ENCODE measurements at regions not wholly inside any gene's neighbourhood (a gene's known extent, or its start where the extent isn't known, plus 50 kb on each side); places are given as distances from the start of the nearest gene placed in this dataset.

- H3K36me3 ChIP-seq (ENCODE audit: control insufficient read depth, insufficient read depth, low read length): no peaks in the 10 kb centered on the region
- H3K4me3 ChIP-seq (ENCODE audit: low read depth in 2 of 2, low read length in 2 of 2): no peak overlapping the region
- no peaks in the 10 kb centered on the region for H3K4me1 ChIP-seq (ENCODE audit: control insufficient read depth, insufficient read depth, low read length)
- no peaks in the 10 kb centered on the region for H3K9me3 ChIP-seq (ENCODE audit: control insufficient read depth, insufficient read depth, low read depth, low read length)
- no TSS peak for BruUV-seq (replicated peaks)
- POLR2A ChIA-PET: no interaction called here
- TF ChIP-seq REST (IDR thresholded peaks at IDR 0.05; ENCODE audit: insufficient read depth in 1 of 2, low read depth in 2 of 2, low read length in 1 of 2) (no peak), SIN3A (IDR thresholded peaks at IDR 0.05; ENCODE audit: borderline replicate concordance, insufficient read depth, low read depth, low read length) (no peak), CTCF (IDR thresholded peaks at IDR 0.05) (no peak), TCF7L2 (IDR thresholded peaks at IDR 0.05; ENCODE audit: low read depth, low read length) (no peak), POLR2AphosphoS5 (IDR thresholded peaks at IDR 0.05; ENCODE audit: low read depth, low read length) (no peak)
- intact Hi-C loops (cut with micrococcal nuclease; ENCODE audit: unreplicated experiment) (no loop called here), in situ Hi-C loops (cut with HindIII; ENCODE audit: low pct_unique_long_range_greater_than_20kb, low sequenced_read_pairs) (no loop called here)
- no peak overlapping the region for H3K27ac ChIP-seq (ENCODE audit: low read length)
- H3K27me3 ChIP-seq (ENCODE audit: control insufficient read depth, insufficient read depth, low read length): no peaks in the 10 kb centered on the region
- ATAC-seq (no peak), DNase-seq (ENCODE audit: low read depth, low spot score) (no peak)
- CTCF ChIA-PET: no interaction called here
Observed at GRCh38 chr1:177686933-177687332, 282.9 kb downstream of the SEC16B start.

GRCh38 chr1:177669161-177669560 is 300.7 kb downstream of the SEC16B start:
- Histone ChIP-seq H3K9me3 (ENCODE audit: control insufficient read depth, insufficient read depth, low read depth, low read length) (no peaks in the 10 kb centered on the region), H3K27ac (ENCODE audit: low read length) (no peak overlapping the region), H3K36me3 (ENCODE audit: control insufficient read depth, insufficient read depth, low read length) (no peaks in the 10 kb centered on the region), H3K27me3 (ENCODE audit: control insufficient read depth, insufficient read depth, low read length) (no peaks in the 10 kb centered on the region), H3K4me3 (ENCODE audit: low read depth in 2 of 2, low read length in 2 of 2) (no peak overlapping the region), H3K4me1 (ENCODE audit: control insufficient read depth, insufficient read depth, low read length) (no peaks in the 10 kb centered on the region)
- intact Hi-C loops (cut with micrococcal nuclease; ENCODE audit: unreplicated experiment): no loop called here
- DNase-seq (ENCODE audit: low read depth, low spot score) (no peak), ATAC-seq (no peak)
- ChIA-PET POLR2A (no interaction called here), CTCF (no interaction called here)
- TF ChIP-seq SIN3A (IDR thresholded peaks at IDR 0.05; ENCODE audit: borderline replicate concordance, insufficient read depth, low read depth, low read length): no peak
- no peak for TF ChIP-seq REST (IDR thresholded peaks at IDR 0.05; ENCODE audit: insufficient read depth in 1 of 2, low read depth in 2 of 2, low read length in 1 of 2)
- no peak for TF ChIP-seq CTCF (IDR thresholded peaks at IDR 0.05)
- TF ChIP-seq TCF7L2 (IDR thresholded peaks at IDR 0.05; ENCODE audit: low read depth, low read length): no peak
- no peak for TF ChIP-seq POLR2AphosphoS5 (IDR thresholded peaks at IDR 0.05; ENCODE audit: low read depth, low read length)
- BruUV-seq (replicated peaks): no TSS peak
- in situ Hi-C loops (cut with HindIII; ENCODE audit: low pct_unique_long_range_greater_than_20kb, low sequenced_read_pairs): no loop called here

Measured in Panc1 (cell line).